Neuronal stem cell (in vitro differentiated cells): ENCODE measurements at regions not wholly inside any gene's neighbourhood (a gene's known extent, or its start where the extent isn't known, plus 50 kb on each side); places are given as distances from the start of the nearest gene placed in this dataset.
"Not testable (repeated sequence)": the region's sequence is repeated elsewhere in the genome, so short reads cannot be mapped to it uniquely, and the experiment has no call there.

Experiments
- DNase-seq: peaks from one replicate; pipeline ENCODE4 v3.0.0-alpha.2; 2013; ENCODE audit warnings: low spot score
- H2AFZ ChIP-seq: one replicate; pipeline ENCODE4 v1.6.1; 2013; ENCODE audit warnings: mild to moderate bottlenecking, low read length, inconsistent platforms
- H2AK5ac ChIP-seq: 2 replicates; pipeline ENCODE4 v1.6.1; 2013; ENCODE audit warnings: low read depth, mild to moderate bottlenecking, inconsistent platforms, low read length, moderate library complexity, mixed read lengths
- H2BK120ac ChIP-seq: 2 replicates; pipeline ENCODE4 v1.6.1; 2013; ENCODE audit warnings: low read depth, mild to moderate bottlenecking, inconsistent platforms, low read length, moderate library complexity, mixed read lengths
- H2BK12ac ChIP-seq: one replicate; pipeline ENCODE4 v1.6.1; 2013; ENCODE audit warnings: low read length, inconsistent platforms
- H2BK15ac ChIP-seq: 2 replicates; pipeline ENCODE4 v1.6.1; 2013; ENCODE audit warnings: mild to moderate bottlenecking, low read length, inconsistent platforms, mixed read lengths
- H2BK5ac ChIP-seq: one replicate; pipeline ENCODE4 v1.6.1; 2013; ENCODE audit warnings: inconsistent platforms, mild to moderate bottlenecking, low read length, moderate library complexity
- H3K14ac ChIP-seq: one replicate; pipeline ENCODE4 v1.6.1; 2013; ENCODE audit warnings: low read length, inconsistent platforms
- H3K18ac ChIP-seq: 2 replicates; pipeline ENCODE4 v1.6.1; 2013; ENCODE audit warnings: low read length, inconsistent platforms
- H3K23ac ChIP-seq: 2 replicates; pipeline ENCODE4 v1.6.1; 2013; ENCODE audit warnings: low read depth, mild to moderate bottlenecking, mixed read lengths, low read length, inconsistent platforms; ENCODE audit not compliant: poor library complexity
- H3K27ac ChIP-seq: replicated peaks from 3 replicates; pipeline ENCODE4 v1.5.1; 2013; ENCODE audit warnings: low read length, inconsistent platforms
- H3K27me3 ChIP-seq, 3 experiments: 2 replicates each; pipeline ENCODE4 v1.6.1; 2013; ENCODE audit warnings: low read length in 3 of 3, mild to moderate bottlenecking in 2 of 3, inconsistent platforms in 1 of 3, low read depth in 1 of 3, mixed read lengths in 1 of 3, moderate library complexity in 1 of 3; ENCODE audit not compliant: control insufficient read depth in 3 of 3, insufficient read depth in 3 of 3
- H3K36me3 ChIP-seq, 2 donors: replicated peaks in 1 of 2; 2 replicates each; pipeline ENCODE4 v1.6.1; 2013; ENCODE audit warnings: low read length in 2 of 2; ENCODE audit not compliant: control insufficient read depth in 2 of 2, insufficient read depth in 2 of 2
- H3K4ac ChIP-seq: 2 replicates; pipeline ENCODE4 v1.6.1; 2013; ENCODE audit warnings: inconsistent platforms, mild to moderate bottlenecking, low read length, moderate library complexity
- H3K4me1 ChIP-seq, 2 donors: 1 replicate in 1 of 2; 2 replicates in 1 of 2; pipeline ENCODE4 v1.6.1; 2013; ENCODE audit warnings: low read length in 2 of 2, low read depth in 1 of 2; ENCODE audit not compliant: control insufficient read depth in 2 of 2, insufficient read depth in 1 of 2
- H3K4me2 ChIP-seq: one replicate; pipeline ENCODE4 v1.6.1; 2013; ENCODE audit warnings: mild to moderate bottlenecking, low read length, inconsistent platforms; ENCODE audit not compliant: insufficient read depth, poor library complexity, severe bottlenecking
- H3K4me3 ChIP-seq, 2 donors: 2 replicates each; pipeline ENCODE4 v1.5.1; 2013; ENCODE audit warnings: low read length in 2 of 2, mild to moderate bottlenecking in 2 of 2, inconsistent platforms in 1 of 2, moderate library complexity in 1 of 2
- H3K79me1 ChIP-seq: one replicate; pipeline ENCODE4 v1.6.1; 2013; ENCODE audit warnings: low read depth, mild to moderate bottlenecking, inconsistent platforms, low read length, moderate library complexity
- H3K9ac ChIP-seq: one replicate; pipeline ENCODE4 v1.6.1; 2013; ENCODE audit warnings: mild to moderate bottlenecking, low read depth, low read length, inconsistent platforms; ENCODE audit not compliant: poor library complexity
- H3K9me3 ChIP-seq, 2 donors: replicated peaks in 1 of 2; 2 replicates each; pipeline versions ENCODE3 to v1.6.1; 2013; ENCODE audit warnings: low read length in 2 of 2, mild to moderate bottlenecking in 2 of 2, inconsistent platforms in 1 of 2, low read depth in 1 of 2, mixed read lengths in 1 of 2, moderate library complexity in 1 of 2; ENCODE audit not compliant: control insufficient read depth in 2 of 2, insufficient read depth in 1 of 2
- H4K8ac ChIP-seq: one replicate; pipeline ENCODE4 v1.6.1; 2013; ENCODE audit warnings: low read depth, mild to moderate bottlenecking, inconsistent platforms, low read length, moderate library complexity
- H4K91ac ChIP-seq: one replicate; pipeline ENCODE4 v1.6.1; 2013; ENCODE audit warnings: low read length, low read depth, mild to moderate bottlenecking, inconsistent platforms; ENCODE audit not compliant: poor library complexity
- WGBS, 2 donors: extraction: QIAGEN DNeasy Blood & Tissue Kit; methylation state at CpG; one replicate each; pipeline ENCODE4 v1.1.7; 2013; ENCODE audit warnings: missing lambda C conversion rate in 2 of 2, mixed read lengths in 1 of 2; ENCODE audit not compliant: insufficient read length in 2 of 2, insufficient replicate concordance in 1 of 2; ENCODE audit errors: extremely low coverage in 2 of 2; 5-methylcytosine and 5-hydroxymethylcytosine counted together

- no peak overlapping the region for H3K4me2 ChIP-seq
- no peak overlapping the region for H2BK5ac ChIP-seq
- no peak overlapping the region for H3K18ac ChIP-seq
- no peaks in the 10 kb centered on the region for H3K9me3 ChIP-seq
- no peak overlapping the region for H3K27ac ChIP-seq
- H4K8ac ChIP-seq, result no peak overlapping the region
- H2BK15ac ChIP-seq, result no peak overlapping the region
- H2BK12ac ChIP-seq, result no peak overlapping the region
- DNase-seq, result no peak
- H2AK5ac ChIP-seq, result no peak overlapping the region
- no peaks in the 10 kb centered on the region for H3K27me3 ChIP-seq
- H3K4ac ChIP-seq, result no peak overlapping the region
- H3K4me1 ChIP-seq, result no peaks in the 10 kb centered on the region
- no peak overlapping the region for H3K9ac ChIP-seq
- H3K79me1 ChIP-seq, result no peaks in the 10 kb centered on the region
- no peak overlapping the region for H4K91ac ChIP-seq
- no peaks in the 10 kb centered on the region for H3K36me3 ChIP-seq
- H3K14ac ChIP-seq, result no peak overlapping the region
- no peak overlapping the region for H3K4me3 ChIP-seq
- H3K23ac ChIP-seq, result no peak overlapping the region
- no peak overlapping the region for H2AFZ ChIP-seq
- no peak overlapping the region for H2BK120ac ChIP-seq
These were observed 527.1 kb upstream of the DPPA4 start for GRCh38 chr3:109864452-109864851.

GRCh38 chr3:109869586-109869985 is 532.2 kb upstream of the DPPA4 start:
- Histone ChIP-seq H3K9ac (no peak overlapping the region), H3K4ac (no peak overlapping the region), H3K18ac (no peak overlapping the region), H3K27ac (no peak overlapping the region), H4K91ac (no peak overlapping the region), H2AK5ac (no peak overlapping the region), H2BK120ac (no peak overlapping the region), H4K8ac (no peak overlapping the region), H3K23ac (no peak overlapping the region), H3K79me1 (no peaks in the 10 kb centered on the region), H3K9me3 (no peaks in the 10 kb centered on the region), H3K36me3 (no peaks in the 10 kb centered on the region), H3K27me3 (no peaks in the 10 kb centered on the region), H2BK15ac (no peak overlapping the region), H3K14ac (no peak overlapping the region), H3K4me1 (no peaks in the 10 kb centered on the region), H2AFZ (no peak overlapping the region), H3K4me2 (no peak overlapping the region), H2BK12ac (no peak overlapping the region), H3K4me3 (no peak overlapping the region), H2BK5ac (no peak overlapping the region)
- DNase-seq, result no peak

DNA sequence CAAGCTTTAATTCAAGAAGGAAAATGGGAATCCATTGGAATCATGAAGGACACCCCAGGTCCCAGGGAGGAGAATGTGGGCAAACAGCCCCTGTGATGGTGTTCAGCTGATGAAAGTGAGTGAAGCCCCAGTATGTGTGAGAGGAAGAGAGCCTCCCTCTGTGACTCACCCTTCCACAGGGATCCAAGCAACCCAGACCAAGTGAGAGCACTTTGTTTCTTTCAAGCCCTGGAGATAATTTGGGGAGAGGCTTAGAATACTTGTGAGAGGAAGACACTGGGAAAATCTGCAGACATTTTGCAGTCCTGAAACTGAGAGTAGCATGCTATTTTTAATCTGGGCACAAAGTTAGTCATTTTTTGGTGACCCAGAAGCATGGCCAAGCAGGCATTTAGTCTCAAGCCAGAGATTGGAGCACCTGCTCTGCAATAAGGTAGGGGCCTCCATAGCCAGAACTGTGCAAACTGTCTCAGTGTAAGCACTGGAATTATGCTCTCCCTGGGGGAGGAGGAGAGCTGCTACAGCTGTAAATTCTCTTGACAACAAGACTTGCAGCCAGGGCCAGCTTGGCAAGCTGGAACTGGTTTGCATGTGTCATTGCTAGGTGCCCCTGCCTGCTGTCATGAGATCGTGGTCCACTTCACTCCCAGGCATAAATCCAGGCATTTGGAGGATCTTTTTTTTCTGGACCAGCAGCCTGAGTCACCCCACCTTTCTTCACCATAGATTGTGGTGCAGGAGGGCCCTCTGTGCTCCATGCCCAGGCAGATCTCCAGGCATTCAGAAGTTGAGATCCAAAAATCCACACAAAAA is 537.8 kb upstream of the DPPA4 start:
- H4K91ac ChIP-seq, result no peak overlapping the region
- no peak overlapping the region for H3K4ac ChIP-seq
- H3K9ac ChIP-seq, result no peak overlapping the region
- H3K79me1 ChIP-seq, result no peaks in the 10 kb centered on the region
- H4K8ac ChIP-seq, result no peak overlapping the region
- H2BK12ac ChIP-seq, result no peak overlapping the region
- H2BK15ac ChIP-seq, result no peak overlapping the region
- H3K36me3 ChIP-seq, result no peaks in the 10 kb centered on the region
- H2BK5ac ChIP-seq, result peak overlapping the region; percentile 53
- no peaks in the 10 kb centered on the region for H3K27me3 ChIP-seq
- no peak for DNase-seq
- H3K23ac ChIP-seq, result no peak overlapping the region
- no peak overlapping the region for H3K27ac ChIP-seq
- peak overlapping the region; percentile 45 for H2AFZ ChIP-seq
- no peaks in the 10 kb centered on the region for H3K9me3 ChIP-seq
- H3K4me1 ChIP-seq, result no peaks in the 10 kb centered on the region
- peak overlapping the region; percentile 64 for H3K18ac ChIP-seq
- H2AK5ac ChIP-seq, result no peak overlapping the region
- no peak overlapping the region for H2BK120ac ChIP-seq
- no peak overlapping the region for H3K14ac ChIP-seq
- no peak overlapping the region for H3K4me3 ChIP-seq
- H3K4me2 ChIP-seq, result no peak overlapping the region
- WGBS, 2 donors, result no CpG with 5 or more reads among the region's 1 CpG

DNA sequence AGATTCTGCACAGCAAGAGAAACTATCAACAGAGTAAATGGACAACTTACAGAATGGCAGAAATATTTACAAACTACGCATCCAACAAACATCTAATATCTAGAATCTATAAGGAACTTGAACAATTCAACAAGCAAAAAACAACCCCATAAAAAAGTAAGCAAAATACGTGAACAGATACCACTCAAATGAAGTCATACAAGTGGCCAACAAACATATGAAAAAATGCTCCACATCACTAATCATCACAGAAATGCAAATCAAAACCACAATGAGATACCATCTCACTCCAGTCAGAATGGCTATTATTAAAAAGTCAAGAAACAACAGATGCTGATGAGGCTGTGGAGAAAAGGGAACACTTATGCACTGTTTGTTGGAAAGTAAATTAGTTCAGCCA is 540.3 kb upstream of the DPPA4 start:
- H3K4me2 ChIP-seq, H3K79me1 ChIP-seq, H3K9ac ChIP-seq, H4K91ac ChIP-seq, H3K4me3 ChIP-seq, H2BK15ac ChIP-seq, H3K23ac ChIP-seq, H3K18ac ChIP-seq, H3K14ac ChIP-seq, H3K4me1 ChIP-seq, H3K4ac ChIP-seq, H2BK5ac ChIP-seq, H2BK120ac ChIP-seq, H2AK5ac ChIP-seq, H3K9me3 ChIP-seq, H3K36me3 ChIP-seq, H4K8ac ChIP-seq, H3K27me3 ChIP-seq, DNase-seq, H2BK12ac ChIP-seq, H3K27ac ChIP-seq, H2AFZ ChIP-seq: not testable (repeated sequence)
- WGBS, 2 donors, result no CpG with 5 or more reads among the region's 2 CpGs
